GM12865 (cell line): ENCODE measurements at regions not wholly inside any gene's neighbourhood (a gene's known extent, or its start where the extent isn't known, plus 50 kb on each side); places are given as distances from the start of the nearest gene placed in this dataset.
"Not testable (repeated sequence)": the region's sequence is repeated elsewhere in the genome, so short reads cannot be mapped to it uniquely, and the experiment has no call there.

ENCODE experiments used
- DNase-seq: peaks from one replicate; pipeline ENCODE4 v3.0.0; 2010; ENCODE audit warnings: low read depth
- H3K4me3 ChIP-seq: 2 replicates; pipeline ENCODE4 v1.5.1; 2011; ENCODE audit warnings: mild to moderate bottlenecking, low read depth, low read length, control low read depth
- TF ChIP-seq, protein P1 (sequence below): IDR thresholded peaks from 2 replicates; pipeline ENCODE4 v1.5.1; 2011; ENCODE audit warnings: low read length, control low read depth, low read depth, inconsistent platforms; ENCODE audit not compliant: insufficient read depth; ENCODE audit errors: missing control alignments

DNA sequence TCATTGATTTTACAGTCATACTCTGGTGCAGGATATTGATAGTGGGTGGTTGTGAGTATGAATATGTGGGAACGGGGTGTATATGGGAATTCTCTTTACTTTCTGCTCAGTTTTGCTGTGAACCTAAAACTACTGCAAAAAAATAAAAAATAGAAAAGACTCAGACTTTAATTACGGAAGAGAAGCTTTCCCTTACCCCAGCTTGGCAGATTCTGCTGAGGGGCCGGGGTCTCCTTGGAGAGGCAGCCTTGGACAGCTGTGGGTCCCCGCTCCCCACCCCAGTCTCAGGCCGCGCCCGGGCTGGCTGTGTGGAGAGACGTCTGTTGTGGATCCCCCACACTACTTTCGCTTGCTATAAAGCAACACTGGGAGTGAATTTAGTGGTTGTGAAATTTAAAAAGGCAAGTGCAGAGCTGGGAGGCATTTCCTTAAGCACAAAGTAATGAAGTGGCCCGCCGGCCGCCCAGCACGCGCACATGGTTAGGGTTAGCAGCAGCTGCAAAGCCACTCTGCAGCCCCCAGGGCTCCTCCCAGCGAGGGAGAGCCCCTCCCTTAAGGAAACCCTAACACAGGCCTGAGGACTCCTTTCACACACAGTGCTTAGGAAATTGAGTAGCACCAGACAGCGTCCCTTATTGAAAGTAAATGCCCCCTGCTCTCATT lies 102.4 kb downstream of the DDX1 start:
- TF ChIP-seq, protein P1, sequence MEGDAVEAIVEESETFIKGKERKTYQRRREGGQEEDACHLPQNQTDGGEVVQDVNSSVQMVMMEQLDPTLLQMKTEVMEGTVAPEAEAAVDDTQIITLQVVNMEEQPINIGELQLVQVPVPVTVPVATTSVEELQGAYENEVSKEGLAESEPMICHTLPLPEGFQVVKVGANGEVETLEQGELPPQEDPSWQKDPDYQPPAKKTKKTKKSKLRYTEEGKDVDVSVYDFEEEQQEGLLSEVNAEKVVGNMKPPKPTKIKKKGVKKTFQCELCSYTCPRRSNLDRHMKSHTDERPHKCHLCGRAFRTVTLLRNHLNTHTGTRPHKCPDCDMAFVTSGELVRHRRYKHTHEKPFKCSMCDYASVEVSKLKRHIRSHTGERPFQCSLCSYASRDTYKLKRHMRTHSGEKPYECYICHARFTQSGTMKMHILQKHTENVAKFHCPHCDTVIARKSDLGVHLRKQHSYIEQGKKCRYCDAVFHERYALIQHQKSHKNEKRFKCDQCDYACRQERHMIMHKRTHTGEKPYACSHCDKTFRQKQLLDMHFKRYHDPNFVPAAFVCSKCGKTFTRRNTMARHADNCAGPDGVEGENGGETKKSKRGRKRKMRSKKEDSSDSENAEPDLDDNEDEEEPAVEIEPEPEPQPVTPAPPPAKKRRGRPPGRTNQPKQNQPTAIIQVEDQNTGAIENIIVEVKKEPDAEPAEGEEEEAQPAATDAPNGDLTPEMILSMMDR: no peak
- DNase-seq: no peak
- H3K4me3 ChIP-seq: no peak overlapping the region

- TF ChIP-seq, protein P1: no peak
- no peak for DNase-seq
- H3K4me3 ChIP-seq: no peak overlapping the region
Observed at GRCh38 chr2:15694589-15694986, 102.9 kb downstream of the DDX1 start.

DNA sequence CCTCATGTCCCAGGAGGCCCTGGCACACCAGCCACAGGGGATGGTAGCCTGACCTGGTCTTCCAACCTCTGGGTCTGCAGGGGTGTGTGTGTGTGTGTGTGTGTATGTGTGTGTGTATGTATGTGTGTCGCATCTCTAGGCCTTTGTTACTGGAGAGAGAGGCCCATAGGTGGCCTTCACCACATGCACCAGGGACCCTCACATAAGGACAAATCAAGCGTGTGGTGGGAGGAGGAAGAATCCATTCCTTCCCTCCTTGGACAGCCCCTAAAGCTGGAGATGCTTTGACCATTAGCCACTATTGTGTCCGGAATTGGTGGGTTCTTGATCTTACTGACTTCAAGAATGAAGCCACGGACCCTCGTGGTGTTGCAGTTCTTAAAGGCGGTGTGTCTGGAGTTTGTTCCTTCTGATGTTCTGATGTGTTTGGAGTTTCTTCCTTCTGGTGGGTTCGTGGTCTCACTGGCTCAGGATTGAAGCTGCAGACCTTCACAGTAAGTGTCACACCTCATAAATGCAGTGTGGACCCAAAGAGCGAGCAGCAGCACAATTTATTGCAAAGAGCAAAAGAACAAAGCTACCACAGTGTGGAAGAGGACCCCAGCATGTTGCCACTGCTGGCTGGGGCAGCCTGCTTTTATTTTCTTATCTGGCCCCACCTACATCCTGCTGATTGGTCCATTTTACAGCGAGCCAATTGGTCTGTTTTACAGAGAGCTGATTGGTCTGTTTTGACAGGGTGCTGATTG lies 104.1 kb downstream of the DDX1 start:
- TF ChIP-seq, protein P1: no peak
- DNase-seq: no peak
- no peak overlapping the region for H3K4me3 ChIP-seq

DNA sequence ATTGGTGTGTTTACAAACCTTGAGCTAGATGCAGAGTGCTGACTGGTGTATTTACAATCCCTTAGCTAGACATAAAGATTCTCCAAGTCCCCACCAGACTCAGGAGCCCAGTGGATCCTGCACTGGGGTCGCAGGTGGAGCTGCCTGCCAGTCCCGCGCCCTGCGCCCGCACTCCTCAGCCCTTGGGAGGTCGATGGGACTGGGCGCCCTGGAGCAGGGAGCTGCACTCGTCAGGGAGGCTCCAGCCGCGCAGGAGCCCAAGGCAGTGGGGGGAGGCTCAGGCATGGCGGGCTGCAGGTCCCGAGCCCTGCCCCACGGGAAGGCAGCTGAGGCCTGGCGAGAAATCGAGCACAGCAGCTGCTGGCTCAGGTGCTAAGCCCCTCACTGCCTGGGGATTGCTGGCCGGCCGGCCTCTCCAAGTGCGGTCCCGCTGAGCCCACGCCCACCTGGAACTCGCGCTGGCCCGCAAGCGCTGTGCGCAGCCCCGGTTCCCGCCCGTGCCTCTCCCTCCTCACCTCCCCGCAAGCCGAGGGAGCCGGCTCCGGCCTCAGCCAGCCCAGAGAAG lies 105.0 kb downstream of the DDX1 start:
- DNase-seq, H3K4me3 ChIP-seq: not testable (repeated sequence)

DNA sequence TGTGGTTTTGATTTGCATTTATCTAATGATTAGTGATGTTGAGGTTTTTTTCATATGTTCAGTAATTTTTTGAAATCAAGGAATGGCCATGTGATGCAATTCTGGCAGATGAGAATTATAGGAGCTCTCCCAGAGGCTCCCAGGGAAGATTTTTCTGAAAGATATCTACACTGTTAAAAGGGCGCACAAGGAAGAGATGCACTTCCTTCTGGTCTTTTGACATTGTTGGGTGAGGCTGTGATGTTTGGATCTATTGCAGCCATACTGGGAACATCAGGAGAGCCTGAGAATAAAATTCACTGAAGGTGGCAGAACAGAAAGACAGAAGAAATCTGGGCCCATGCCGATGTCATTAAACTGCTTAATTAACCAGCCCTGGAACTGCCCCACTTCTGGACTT lies 108.5 kb downstream of the DDX1 start:
- TF ChIP-seq, protein P1: no peak
- H3K4me3 ChIP-seq: no peak overlapping the region
- no peak for DNase-seq

- DNase-seq: no peak
- no peak overlapping the region for H3K4me3 ChIP-seq
- TF ChIP-seq, protein P1: no peak
Observed at GRCh38 chr2:15700599-15701340, 109.1 kb downstream of the DDX1 start.

DNA sequence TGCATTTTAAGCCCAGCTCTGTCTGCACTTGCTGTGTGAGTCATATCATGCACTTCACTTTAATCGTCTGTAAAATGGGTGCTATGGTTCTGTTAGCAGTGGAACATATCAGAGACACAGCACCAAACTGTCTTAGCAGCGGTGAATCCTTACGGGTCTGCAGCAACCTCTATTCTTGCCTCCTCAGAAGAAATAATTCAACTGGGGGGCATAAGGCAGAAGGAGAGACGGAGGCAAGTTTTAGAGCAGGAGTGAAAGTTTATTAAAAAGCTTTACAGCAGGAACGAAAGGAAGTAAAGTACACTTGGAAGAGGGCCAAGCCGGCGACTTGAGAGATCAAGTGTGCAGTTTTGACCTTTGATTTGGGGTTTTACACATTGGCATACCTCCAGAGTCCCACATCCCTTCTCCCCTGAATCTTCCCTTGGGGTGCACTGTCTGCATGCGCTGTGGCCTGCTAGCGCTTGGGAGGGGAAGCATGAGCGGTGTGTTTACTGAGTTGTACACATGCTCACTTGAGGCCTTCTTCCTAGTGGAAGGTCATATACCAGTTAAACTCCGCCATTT lies 109.8 kb downstream of the DDX1 start:
- TF ChIP-seq, protein P1: no peak
- H3K4me3 ChIP-seq: no peak overlapping the region
- DNase-seq: no peak
